Fibroblast of the conjunctiva (primary cell): ENCODE measurements at regions not wholly inside any gene's neighbourhood (a gene's known extent, or its start where the extent isn't known, plus 50 kb on each side); places are given as distances from the start of the nearest gene placed in this dataset.

ENCODE experiments used
- DNase-seq: peaks from one replicate; pipeline ENCODE4 v3.0.0-alpha.2; 2010; ENCODE audit warnings: low read depth

DNA sequence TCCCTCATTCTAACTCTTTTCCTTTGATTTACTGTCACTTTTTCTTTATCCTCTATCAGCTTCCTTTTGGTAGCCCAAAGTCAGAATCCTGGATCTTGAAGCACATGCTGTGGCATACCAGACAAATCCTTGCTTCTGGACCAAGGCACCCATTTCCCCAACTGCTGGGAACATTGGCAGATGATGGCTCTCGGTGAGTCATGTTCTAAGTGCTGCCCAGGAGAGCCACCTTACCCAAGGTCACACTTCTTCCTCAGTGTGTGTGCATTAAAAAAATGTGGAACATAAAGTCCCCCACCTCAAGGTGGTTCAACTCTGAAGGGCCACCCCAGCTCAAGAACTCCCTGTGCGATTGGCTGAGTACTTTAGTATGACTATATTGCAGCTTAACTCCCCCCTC, 141.4 kb upstream of the PUM3 start:
- no peak for DNase-seq

DNA sequence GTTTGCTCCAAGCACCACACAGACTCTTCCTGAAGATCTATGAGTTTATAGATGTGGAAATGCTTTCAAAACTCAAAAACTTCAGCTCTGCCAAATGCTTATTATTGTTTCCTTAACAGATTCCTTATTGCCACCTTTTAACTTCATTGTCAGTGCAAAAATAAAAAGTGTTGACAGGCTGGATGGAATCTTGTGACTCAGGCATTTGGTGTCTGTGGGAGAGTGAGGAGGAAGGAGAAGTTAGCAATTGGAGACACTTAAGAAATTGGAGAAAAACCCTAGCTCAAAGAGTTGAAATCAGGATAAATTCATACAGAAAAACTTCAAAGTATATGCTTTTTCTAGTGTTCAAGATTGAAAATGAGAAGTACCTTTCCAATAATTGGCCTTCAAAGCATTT, 140.6 kb upstream of the PUM3 start:
- no peak for DNase-seq

DNA sequence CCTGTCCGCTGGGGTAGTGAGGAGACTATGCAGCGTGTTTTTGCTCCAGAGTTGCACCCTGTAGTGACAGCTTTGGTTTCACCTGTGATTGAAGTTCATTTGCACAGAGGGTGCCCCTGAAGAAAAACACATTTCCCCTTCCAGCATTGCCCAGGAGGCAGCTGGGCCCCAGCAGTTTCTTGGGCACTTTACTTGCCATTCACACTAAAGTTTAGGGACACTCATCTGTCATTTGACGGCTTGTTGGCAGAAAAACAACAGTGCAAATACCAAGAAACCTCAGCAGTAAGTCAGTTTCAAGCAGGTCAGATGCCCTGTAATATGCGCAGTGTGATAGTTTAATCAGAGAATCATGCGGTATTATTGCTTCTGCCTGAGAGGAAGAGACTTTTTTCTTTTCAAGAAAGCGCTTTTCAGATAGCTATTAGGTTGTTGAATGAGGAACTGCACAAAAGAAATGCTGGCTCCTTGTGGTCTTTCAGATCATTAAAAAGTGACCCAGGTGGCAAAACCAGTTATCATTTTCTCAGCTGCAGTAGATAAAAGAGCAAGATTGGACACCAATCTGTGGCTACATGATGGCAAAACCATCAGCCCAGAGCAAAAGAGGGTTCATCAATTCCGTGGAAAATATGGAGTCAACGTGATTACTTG, 136.2 kb upstream of the PUM3 start:
- DNase-seq, result no peak

DNA sequence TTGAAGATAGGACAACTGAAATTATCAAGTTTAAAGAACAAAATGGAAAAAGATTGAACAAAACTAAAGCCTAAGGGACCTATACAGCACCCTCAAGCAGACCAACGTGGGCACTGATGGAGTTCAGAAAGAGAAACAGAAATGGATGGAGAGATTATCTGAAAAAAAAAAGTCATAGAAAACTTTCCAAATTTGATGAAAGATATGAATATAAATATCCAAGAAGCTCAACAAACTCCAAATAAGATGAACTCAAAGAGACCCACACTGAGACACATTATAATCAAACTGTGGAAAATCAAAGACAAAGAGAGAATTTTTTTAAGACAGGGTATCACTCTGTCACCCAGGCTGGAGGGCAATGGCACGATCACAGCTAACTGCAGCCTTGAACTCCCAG, 128.6 kb upstream of the PUM3 start:
- no peak for DNase-seq

DNA sequence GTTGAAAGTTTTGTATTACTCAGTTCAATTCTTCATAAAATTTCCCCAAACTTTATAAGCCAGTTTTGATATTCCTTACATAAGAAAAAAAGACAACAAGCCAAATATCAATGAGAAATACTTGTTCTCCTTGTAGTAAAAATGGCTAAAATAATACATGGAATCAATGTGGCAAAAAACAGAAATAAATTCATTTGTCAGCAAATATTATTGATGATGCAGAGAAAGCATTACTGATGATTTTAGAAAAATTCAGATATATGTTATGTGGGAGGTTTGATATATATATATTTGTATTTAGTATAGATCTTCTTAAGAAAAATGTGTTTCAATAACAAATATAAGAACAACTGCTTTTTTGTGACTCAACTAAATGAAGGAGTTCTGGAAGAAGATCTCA, 127.0 kb upstream of the PUM3 start:
- no peak for DNase-seq

DNA sequence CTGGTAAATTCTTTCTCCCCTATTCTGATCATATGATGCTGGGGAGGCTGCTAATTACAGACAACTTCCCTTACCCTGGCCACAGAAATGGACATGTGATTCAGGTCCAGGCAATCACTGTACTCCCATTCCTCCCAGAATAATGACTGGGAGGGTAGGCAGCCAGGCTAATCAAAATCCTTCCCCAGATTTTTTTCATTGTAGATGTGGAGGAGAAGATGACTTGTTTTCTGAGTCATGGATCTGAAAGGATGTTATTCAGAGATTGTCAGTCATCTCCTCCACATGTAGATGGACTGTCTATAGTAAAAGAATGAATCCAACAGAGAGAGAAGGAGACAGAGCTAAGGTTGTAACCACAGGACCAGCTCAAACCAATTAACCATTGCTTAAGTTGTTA, 123.9 kb upstream of the PUM3 start:
- no peak for DNase-seq

DNA sequence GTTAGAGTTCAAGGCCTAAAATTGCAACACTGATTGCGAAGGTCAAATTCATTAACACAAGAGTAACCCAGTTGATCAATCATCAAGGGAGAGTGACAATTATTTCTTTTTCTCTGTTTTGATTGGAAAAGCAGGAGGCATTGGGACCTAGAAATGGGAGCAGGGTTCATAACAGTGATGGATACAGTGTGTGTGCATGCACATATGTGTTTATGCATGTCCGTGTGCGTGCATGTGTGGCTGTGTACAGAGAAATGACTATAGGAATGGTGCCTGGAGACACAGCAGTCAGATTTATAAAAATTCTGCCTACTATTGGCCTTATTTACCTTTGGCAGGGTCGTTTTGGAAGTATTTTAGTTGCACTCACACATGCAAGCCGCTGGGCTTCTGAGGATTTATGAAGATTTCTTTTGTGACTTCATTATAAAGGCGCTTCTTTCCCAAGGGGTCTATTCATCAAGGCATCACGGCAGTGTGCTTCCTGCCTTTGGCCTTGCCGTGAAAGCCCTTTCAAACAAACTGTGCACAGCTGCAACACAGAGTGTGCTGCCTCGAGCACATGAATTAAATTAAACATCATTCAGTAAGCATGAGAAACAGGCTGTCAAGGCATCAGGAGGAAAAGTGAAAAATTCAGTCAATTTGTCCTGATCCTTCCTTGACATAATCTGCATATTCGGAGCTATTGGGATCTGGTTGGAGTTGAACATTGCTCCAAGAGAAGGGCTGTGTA, 122.8 kb upstream of the PUM3 start:
- DNase-seq, result no peak

DNA sequence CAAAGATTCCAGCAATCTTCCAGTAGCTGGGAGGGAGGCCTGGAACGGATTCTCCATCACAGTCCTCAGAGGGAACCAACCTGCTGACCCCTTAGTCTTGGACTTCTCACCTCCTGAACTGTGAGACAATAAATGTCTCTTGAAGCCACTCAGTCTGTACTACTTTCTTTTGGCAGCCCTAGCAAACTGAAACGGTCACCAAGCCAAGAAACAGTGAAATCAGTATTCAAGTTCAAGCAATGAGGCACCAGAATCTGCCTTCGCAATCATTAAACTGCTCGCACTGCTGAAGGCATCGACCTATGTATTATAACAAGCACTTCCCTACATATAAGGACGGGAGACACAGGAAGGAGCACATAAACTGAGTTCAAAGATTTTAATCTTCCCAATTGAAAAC, 120.6 kb upstream of the PUM3 start:
- no peak for DNase-seq

DNA sequence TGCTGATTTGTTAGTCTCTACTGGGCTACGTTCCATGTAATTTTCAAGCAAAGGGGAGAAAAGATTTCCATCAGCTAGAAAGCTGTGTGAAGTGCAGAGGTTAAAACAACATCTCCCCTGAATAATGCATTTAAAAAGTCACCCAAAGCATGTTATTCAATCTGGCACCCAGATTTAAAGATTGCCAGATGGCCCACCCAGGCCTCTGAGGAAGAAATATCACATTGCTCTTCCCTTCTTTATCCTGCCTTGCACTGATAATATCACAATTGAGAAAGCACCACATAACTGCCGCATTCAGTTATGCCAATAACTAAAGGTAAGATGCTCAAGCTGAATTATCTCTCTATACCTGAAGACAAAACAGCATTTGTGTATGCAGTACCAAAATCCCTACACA, 119.4 kb upstream of the PUM3 start:
- no peak for DNase-seq

DNA sequence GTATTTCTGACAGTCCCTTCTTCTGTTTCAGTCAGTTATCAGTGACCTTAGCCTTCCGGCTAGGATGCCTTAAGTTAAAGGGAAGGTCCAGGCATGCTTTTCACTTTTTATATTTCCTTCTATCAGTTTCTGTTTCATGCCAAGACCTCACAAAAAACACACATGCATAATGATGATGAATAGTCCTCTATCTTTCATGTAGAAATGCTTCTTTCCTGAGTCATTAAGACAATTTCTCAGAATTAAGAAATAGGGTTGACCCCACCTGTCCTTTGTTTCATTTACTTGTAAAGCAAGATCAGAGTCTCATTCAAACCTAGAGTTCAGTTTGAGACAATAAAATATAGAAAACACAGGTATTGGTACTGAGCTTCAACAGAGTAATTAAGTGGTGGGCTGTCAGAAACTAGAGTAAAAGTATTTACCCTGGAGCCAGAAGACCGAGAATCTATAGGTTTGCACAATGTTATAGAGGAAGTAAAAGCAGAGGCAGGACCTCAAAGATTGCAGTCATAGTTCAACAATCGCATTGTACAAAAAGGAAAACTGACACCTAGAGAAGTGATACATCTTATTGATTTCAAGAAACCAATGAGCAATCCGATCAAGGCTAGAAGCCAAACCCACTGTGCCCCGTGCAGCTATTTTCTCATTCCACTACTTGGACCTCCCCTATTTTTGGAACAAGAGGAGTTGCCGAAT, 118.7 kb upstream of the PUM3 start:
- no peak for DNase-seq

DNA sequence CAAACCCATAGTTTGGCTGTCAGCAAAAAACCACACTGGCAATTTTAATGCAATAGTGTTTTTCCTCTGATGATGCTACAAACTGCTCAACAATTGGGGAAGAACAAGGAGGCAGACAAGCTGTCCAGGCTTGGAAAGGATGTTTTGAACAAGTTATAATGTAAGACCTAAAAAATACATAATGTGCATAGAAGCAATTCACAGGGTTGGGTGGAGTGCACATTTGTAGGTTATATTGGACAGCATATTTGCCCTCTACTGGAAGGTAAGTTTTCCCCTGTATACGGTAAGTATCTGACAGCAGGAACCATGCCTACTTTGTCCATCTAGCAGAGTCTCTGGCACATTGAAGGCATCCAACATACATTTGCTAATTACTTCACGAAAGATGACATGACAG, 114.3 kb upstream of the PUM3 start:
- no peak for DNase-seq

DNA sequence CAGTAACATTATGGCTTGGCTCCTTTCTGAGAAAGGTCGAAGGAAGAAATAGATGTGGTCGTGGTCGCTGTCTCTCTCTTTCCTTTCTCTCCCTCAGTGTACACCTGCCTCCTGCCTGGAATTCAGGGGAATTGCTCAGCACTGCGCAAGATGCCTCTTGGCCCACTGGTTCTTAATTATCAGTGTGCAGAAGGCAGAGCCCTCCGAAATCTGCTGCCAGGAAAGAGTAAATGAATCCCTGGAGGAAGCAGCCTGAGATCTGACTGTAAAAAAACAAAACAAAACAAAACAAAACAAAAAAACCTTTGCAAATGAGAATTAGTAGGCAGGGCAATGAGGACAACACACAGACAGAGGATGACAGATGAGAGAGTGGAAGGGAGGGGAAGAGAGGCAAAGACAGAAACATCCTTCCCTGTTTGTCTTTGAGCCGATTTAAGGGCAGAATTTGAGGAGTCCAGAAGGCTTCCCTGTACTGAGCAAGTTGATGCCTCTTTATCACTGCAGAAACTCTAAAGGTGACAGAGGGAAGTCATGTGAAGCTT, 113.8 kb upstream of the PUM3 start:
- no peak for DNase-seq

DNA sequence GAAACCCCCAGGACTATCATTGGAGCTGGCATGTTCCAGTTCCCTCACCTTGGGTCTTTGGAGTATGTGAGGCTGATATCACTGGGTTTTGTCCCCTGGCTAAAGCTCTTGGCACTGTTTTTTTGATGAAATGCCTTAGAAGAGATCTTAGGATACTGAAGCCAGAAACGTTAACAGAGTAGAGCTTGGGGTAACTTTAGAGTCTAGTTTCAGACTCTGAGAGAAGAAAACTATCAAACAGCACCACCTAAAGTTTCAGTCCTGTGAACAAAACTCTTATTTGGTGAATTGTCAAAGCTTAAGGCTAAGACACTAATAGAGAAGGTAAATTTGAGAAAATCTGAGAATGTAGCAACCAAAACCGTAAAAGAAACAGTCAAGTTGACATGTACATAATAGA, 111.7 kb upstream of the PUM3 start:
- DNase-seq, result no peak

DNA sequence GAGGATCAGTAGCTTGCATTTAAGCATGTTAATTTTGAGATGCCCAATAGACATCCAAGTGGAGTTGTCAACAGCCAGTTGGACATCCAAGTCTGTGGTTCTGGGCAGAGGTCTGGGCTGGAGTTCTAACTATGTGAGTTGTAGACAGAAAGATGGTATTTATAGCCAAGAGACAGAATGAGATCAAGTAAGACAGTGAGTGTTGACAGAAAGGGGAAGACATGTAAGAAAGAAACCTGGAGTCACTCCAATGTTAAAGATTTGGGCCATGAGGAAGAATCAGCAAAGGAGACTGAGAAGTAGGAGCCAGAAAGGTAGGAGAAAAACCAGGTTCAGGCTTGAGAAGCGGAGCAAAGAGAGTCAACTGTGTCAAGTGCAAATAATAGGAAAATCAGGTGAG, 95.5 kb upstream of the PUM3 start:
- DNase-seq, result no peak

DNA sequence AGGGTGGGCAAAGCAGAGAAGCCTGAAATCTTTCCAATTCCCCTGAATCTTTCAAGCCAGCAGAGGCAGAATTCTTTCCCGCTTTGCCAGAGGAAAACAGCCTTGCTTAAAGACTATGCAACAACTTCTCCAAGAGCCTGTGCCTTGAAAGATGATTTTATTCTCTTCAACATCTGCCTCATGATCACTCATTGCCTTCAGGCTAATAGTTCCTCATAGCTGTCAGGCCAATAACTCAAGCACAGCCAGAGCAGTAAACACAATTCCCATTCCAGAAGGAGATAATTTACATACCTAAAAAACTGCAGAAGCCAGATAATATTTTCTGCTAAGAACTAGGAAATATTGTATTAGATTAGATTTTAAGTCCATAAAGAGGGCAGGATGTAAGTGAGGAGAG, 92.3 kb upstream of the PUM3 start:
- DNase-seq, result no peak

DNA sequence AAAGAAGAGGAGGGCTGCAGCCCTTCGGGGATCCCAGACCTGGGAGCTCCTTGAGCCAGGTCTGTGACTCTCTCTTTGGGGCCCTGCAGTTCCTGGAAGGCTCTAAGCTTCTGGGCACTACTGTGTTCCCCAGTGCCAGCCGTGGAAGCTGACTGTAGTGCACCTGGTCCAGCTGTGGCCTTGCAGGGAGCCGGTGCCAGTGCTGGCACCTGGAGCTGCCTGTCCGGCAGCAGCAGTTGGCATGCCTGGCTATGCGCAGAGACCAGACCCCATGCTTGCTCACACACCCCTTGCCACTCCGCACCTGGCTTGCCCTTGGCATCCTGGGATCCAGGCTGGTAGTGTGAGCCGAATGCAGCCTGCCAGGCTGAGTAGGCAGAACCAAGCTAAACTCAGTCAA, 91.0 kb upstream of the PUM3 start:
- no peak for DNase-seq

DNA sequence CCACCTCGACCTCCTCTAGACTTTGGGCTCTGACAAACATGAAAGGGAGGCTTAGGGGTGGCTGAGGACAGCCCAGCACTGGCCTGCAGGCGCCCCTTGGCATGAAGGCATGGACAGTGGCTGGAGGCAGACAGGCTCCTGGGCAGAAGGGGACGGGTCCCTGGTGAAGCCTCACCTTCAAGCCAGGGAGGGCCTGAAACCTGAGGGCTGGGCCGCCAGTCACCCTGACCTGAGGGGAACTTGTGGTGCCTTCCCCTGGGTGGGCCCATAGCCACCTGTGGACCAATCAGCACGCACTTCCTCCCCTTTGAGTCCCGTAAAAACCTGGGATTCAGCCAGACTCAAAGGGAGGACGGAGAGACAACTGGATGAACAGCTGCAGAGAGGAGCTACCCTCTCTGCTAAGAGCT, 90.4 kb upstream of the PUM3 start:
- no peak for DNase-seq

DNA sequence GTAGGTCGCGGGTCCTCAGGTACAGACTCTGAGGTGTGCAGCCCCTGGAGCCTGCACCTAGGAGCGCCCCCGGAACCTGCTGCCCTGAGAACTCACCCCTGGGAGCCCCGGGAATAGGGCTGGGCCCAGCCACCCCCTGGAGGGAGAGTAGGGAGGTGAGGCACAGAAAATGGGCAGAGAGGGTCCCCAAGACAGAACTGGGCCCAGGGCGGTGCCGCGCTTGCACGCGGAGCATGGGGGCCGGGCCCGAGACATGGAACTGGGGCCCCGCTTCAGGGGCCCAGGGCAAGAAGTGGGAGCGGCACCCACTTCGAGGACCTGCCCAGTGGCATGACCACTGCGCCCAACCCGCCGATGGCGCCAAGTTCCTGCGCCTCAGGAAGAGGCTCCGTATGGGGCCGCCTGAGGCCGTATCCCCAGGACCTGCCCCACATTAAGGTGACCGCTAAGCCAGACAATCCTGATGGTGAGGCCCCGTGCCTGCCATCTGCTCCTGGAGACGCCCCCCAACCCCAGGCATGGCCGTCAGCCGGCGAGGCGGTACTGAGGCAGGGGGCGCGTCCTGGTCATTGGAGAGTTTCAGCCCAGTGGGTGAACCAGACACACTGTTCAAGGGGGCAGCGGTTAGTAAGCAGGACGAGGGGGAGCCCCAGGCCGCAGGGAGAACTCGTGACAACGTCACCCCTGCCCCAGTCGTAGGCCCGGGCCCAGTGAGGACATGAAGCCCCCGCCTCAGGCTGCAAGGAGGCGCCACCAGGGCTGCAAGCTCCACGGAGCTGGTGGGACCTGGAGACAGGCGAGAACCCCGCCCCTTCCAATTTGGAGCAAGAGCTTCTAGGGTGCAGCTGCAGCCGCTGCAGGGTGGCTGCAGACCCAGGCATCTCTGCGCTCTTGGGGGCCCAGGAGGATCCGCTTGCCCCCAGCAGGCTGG, 89.5 kb upstream of the PUM3 start:
- DNase-seq, result no peak

DNA sequence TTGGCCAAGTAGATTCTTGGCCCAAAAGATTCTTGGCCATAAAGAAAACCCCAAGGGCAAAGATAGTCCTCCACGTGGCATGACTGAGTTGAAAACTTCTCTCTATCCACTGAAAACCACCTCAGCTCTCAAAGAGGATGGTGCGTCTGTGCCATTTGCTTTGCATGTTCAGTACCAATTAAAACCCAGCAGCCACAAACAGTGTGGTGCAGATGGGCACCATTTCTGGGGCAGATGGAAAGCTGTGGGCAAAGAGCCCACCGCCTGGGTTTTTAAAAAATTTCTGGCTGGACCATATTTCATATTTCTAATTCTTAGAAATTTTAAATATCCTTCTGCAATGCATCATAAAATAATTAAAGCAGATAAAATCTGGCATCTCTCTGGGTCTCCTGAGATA, 84.5 kb upstream of the PUM3 start:
- DNase-seq, result no peak

DNA sequence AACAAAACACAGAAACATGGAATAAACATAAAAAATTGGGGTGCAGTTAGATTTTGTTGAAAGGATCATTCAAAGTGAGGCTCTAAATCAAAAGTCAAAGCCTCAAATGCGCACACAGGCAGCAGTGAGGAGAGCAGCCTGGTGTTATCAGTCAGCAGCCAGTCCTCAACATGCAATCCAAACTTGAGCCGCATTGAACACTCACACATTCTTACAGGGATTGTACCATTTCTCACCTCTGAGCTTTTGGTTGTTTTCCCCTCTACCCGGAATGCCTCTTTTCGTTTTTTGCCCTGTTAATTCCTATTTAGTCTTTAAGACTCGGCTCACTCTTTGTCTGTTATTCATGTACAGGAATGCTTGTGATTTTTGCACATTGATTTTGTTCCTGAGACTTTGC, 81.1 kb upstream of the PUM3 start:
- no peak for DNase-seq

DNA sequence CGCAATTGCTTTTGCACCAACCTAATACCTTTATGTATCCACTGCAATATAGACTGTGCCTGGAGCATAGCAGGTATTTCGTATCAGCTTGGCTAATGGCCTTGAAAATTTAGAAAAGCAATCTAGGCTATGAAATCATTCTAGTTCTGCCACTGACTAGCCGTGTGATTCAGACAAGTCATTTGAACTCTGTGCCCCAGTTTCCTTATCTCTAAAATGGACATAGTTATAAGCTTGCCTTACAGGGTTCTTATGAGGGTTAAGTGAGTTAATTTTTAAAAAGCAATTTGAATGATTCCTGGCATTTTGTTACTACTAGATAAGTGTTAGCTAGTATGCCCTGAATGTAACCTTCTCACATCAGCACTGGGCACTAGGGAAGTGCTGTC, 80.5 kb upstream of the PUM3 start:
- no peak for DNase-seq

DNA sequence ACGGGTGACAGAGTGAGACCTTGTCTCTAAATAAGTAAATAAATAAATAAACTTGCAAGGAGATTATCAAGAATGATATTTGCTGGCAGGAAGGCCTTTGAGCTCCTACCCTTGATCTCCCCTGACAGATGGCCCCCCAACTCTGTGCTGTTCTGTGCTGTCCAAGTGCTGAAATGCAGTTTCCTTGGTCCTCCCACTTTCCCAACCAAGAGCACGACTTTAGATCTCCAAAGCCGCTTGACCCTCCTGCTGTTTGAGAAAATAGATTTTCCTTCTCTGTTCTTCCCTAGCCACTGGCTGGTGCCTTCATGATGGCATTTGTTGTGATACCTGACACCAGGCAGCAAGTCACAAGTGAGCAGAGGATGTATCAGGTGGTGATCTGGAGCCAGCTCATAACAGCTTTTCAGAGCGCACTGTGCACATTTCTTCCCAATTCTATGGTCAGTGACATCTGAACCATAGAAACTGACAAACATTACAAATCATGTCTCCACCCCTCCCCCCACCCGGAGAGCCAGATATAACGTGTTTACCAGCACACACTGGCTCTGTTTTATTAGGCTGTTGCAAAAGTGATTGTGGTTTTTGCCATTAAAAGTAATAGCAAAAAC, 80.0 kb upstream of the PUM3 start:
- DNase-seq, result no peak
